ENCODE measurements at regions not wholly inside any gene's neighbourhood (a gene's known extent, or its start where the extent isn't known, plus 50 kb on each side); places are given as distances from the start of the nearest gene placed in this dataset.

DNA sequence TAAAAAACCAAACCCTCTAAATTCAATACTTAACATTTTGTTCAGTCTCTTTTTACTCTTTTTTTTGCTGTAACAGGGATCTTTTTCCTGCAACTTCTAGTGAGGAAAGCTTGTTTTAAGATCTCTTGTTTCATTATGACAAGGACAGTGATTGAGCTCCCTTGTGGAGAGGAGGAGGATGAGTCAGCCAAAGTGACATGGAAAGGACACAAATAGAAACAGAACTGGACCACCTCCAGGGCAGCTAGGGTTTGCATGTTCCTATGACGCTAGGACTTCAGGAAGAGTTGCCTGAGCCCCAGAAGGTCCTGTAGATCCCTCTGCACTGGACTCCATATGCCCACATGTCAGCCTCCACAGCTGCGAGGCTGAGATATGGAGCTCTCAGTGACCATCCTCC is 212.6 kb upstream of the FAM78B start:
- DNase-seq (ENCODE audit: low read depth): no peak
- TF ChIP-seq, protein P1, sequence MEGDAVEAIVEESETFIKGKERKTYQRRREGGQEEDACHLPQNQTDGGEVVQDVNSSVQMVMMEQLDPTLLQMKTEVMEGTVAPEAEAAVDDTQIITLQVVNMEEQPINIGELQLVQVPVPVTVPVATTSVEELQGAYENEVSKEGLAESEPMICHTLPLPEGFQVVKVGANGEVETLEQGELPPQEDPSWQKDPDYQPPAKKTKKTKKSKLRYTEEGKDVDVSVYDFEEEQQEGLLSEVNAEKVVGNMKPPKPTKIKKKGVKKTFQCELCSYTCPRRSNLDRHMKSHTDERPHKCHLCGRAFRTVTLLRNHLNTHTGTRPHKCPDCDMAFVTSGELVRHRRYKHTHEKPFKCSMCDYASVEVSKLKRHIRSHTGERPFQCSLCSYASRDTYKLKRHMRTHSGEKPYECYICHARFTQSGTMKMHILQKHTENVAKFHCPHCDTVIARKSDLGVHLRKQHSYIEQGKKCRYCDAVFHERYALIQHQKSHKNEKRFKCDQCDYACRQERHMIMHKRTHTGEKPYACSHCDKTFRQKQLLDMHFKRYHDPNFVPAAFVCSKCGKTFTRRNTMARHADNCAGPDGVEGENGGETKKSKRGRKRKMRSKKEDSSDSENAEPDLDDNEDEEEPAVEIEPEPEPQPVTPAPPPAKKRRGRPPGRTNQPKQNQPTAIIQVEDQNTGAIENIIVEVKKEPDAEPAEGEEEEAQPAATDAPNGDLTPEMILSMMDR (IDR thresholded peaks at IDR 0.05; ENCODE audit: insufficient read depth, low read length): no peak
- no peak overlapping the region for H3K4me3 ChIP-seq (ENCODE audit: low read depth, low read length)

DNA sequence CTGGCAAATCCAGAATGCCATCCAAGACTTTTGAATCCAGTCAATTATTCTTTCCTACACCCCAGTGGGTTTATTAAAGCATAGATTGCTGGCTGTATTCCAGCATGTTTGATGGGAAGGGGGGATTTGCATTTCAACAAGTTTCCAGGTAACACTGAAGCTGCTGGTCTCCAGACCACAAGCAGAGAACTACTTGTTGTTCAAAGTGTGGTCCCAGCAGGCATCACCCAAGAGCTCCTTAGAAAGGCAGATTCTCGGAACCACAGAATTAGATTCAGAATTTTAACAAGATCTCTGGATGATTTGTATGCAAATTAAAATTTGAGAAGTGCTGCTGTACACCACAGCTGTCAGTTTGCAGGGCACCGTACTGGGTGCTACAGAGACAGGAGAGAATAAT is 216.3 kb upstream of the FAM78B start:
- TF ChIP-seq, protein P1 (IDR thresholded peaks at IDR 0.05; ENCODE audit: insufficient read depth, low read length): no peak
- DNase-seq (ENCODE audit: low read depth): no peak
- no peak overlapping the region for H3K4me3 ChIP-seq (ENCODE audit: low read depth, low read length)

DNA sequence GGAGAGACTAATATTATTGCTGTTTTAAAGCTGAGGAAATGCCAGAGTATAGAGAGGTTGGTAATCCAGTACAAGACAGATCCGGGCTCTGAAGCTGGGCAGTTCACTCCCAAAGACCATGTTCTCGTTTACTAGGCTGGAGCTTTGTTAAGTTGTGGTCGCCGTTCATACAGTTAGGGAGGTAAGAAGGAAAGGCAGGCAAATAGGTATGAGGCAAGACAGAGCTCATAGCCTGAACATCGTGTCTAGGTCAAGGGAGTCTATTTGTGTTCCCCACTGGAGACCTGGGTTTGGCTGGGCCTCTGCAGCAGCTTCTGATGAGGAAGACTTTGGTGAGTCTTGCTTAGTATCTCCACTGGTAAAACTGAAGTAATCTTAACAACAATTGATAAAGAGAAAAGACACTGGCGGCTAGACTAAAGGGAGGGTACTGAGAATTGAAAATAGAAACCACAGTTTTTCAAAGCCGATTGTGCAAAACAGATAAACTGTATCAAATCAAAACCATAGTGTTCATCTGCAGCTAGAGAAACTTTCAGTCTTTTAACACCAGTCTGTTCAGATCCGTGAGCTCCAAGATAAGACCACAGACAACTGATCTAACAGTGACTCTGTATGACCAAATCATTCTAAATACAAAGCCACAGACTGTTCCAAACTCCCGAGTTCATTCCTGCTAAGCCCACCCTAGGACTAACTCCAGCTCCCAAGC is 217.0 kb upstream of the FAM78B start:
- TF ChIP-seq, protein P1 (IDR thresholded peaks at IDR 0.05; ENCODE audit: insufficient read depth, low read length): no peak
- DNase-seq (ENCODE audit: low read depth): no peak
- no peak overlapping the region for H3K4me3 ChIP-seq (ENCODE audit: low read depth, low read length)

DNA sequence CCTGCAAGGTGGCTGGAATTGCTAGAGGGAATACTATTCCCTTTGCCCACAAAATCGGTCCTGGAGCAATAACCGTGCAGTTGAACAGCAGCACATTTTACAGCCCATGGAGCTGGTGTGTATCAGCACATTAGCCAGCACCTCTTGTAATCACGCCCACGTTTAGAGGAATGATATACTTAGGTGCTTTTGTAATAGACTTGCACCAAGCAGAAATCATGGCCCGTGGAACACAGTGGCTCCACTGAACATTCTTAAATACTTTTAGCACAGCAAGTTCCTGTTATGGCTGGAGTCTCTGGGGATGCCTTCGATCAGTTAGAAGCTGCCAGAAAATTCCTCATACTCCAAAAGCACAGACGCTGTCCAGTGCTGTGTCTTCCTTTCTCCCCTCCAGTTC is 218.1 kb upstream of the FAM78B start:
- no peak for DNase-seq (ENCODE audit: low read depth)
- no peak overlapping the region for H3K4me3 ChIP-seq (ENCODE audit: low read depth, low read length)
- TF ChIP-seq, protein P1 (IDR thresholded peaks at IDR 0.05; ENCODE audit: insufficient read depth, low read length): no peak

DNA sequence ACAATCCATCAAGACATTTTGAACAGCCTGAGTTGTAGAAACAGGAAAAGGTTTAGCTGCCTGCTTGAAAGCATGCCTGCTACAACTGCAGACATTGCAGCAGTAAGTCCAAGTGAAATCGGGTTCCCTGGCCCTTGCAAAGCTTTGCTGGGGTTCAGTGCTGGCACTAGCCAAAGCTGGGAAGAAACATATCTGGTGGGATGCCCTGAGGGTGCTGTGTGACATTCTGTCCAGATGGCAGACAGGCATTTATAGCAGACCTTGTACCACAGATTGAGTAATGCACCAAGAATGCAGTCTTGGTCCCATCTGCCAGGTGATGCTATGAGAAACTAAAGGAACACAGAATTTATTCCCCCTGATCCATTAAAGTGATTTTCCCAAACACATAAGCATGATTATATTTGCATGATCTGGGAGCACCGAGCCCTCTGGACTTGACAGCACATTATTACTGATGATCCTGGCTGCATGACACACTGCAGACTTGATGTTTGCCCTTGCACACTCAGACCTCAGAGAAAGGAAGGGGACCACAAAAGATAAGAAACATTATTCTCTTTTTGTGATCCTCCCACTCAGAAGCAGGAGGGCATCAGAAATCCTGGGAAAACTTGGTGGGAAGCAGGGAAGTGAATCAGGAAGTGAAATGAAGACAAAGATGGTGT is 223.7 kb upstream of the FAM78B start:
- TF ChIP-seq, protein P1 (IDR thresholded peaks at IDR 0.05; ENCODE audit: insufficient read depth, low read length): no peak
- no peak for DNase-seq (ENCODE audit: low read depth)
- no peak overlapping the region for H3K4me3 ChIP-seq (ENCODE audit: low read depth, low read length)

DNA sequence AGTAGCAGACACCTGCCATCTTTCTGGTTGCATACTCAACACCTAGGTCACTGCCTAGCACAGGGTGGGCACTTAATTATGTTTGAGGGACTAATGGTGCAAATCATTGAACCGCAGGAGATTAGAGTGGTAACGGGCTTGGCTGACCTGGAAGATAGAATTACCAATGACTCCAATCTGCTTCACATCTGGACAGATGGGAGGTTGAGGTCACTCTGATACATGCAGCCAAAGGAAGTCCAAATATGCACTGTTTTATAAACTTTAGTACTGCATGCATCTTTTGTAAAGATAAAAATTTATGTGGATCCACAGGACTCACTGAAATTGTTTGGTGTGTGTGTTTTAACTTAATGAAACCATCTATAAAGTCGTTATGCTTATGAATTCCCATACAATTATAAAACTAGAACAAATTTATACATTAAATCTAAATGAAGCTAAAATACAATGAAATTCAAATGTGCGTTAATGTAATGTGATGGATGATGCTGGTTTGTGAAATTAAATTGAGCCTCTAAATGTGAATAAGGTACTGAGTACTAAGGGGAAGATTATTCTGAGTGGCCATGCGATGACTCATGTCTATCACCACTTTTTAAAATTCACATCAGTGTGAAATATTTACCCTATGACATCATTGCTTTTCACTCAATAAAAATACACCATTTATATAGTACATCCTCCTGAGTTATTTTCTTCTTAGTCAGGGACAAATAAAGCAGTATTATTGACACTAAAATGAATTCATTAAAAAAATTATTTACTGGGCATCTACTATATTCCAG is 224.7 kb upstream of the FAM78B start:
- no peak overlapping the region for H3K4me3 ChIP-seq (ENCODE audit: low read depth, low read length)
- no peak for DNase-seq (ENCODE audit: low read depth)
- TF ChIP-seq, protein P1 (IDR thresholded peaks at IDR 0.05; ENCODE audit: insufficient read depth, low read length): no peak

All from fibroblast of the aortic adventitia (primary cell).